ENCODE measurements at regions not wholly inside any gene's neighbourhood (a gene's known extent, or its start where the extent isn't known, plus 50 kb on each side); places are given as distances from the start of the nearest gene placed in this dataset.

- no peak for TF ChIP-seq TOX (CRISPR knock-in tag; IDR thresholded peaks at IDR 0.05; ENCODE audit: borderline replicate concordance)
- no peak for TF ChIP-seq CSDC2 (CRISPR knock-in tag; IDR thresholded peaks at IDR 0.05)
- TF ChIP-seq CSRNP3 (CRISPR knock-in tag; IDR thresholded peaks at IDR 0.05): no peak
- TF ChIP-seq ZFP30 (CRISPR knock-in tag; IDR thresholded peaks at IDR 0.05): no peak
- TF ChIP-seq RARB (CRISPR knock-in tag; IDR thresholded peaks at IDR 0.05): no peak
- TF ChIP-seq CREB5 (CRISPR knock-in tag; IDR thresholded peaks at IDR 0.05; ENCODE audit: low read depth): no peak
- no peak for TF ChIP-seq ESRRG (CRISPR knock-in tag; IDR thresholded peaks at IDR 0.05)
- TF ChIP-seq ZFP3 (CRISPR knock-in tag; IDR thresholded peaks at IDR 0.05): no peak
- TF ChIP-seq BACH2 (CRISPR knock-in tag; IDR thresholded peaks at IDR 0.05; ENCODE audit: borderline replicate concordance): no peak
- TF ChIP-seq TCF4 (CRISPR knock-in tag; IDR thresholded peaks at IDR 0.05; ENCODE audit: borderline replicate concordance): no peak
- no peak for TF ChIP-seq ZNF70 (CRISPR knock-in tag; IDR thresholded peaks at IDR 0.05)
- no peak for TF ChIP-seq ARNTL (CRISPR knock-in tag; IDR thresholded peaks at IDR 0.05; ENCODE audit: borderline replicate concordance, low read depth)
- no peak for TF ChIP-seq PATZ1 (CRISPR knock-in tag; IDR thresholded peaks at IDR 0.05; ENCODE audit: borderline replicate concordance)
Measured at GRCh38 chr1:164948101-164948500, 389.1 kb downstream of the PBX1 start.
